GM10248 (cell line): ENCODE measurements at regions not wholly inside any gene's neighbourhood (a gene's known extent, or its start where the extent isn't known, plus 50 kb on each side); places are given as distances from the start of the nearest gene placed in this dataset.

Experiments used
- CTCF ChIA-PET: fragments of 300-600 bp; sonication (Branson Sonifier 250); formaldehyde crosslinking; extraction: SDS; loops from one replicate; lab custom pipeline; 2021; ENCODE audit warnings: antibody characterized with exemption; lab: Yijun Ruan, JAX
- POLR2A ChIA-PET: fragments of 350-650 bp; sonication (Branson Sonifier 250); formaldehyde crosslinking; extraction: SDS; loops from one replicate; lab custom pipeline; 2020; ENCODE audit warnings: antibody characterized with exemption; lab: Yijun Ruan, JAX
- DNase-seq: peaks from one replicate; pipeline ENCODE4 v3.0.0; 2012; ENCODE audit errors: extremely low spot score
- TF ChIP-seq, protein P1 (sequence below): IDR thresholded peaks from 2 replicates; pipeline ENCODE4 v1.5.1; 2012; ENCODE audit warnings: mild to moderate bottlenecking, low read depth; ENCODE audit errors: extremely low read depth, missing control alignments, control extremely low read depth

DNA sequence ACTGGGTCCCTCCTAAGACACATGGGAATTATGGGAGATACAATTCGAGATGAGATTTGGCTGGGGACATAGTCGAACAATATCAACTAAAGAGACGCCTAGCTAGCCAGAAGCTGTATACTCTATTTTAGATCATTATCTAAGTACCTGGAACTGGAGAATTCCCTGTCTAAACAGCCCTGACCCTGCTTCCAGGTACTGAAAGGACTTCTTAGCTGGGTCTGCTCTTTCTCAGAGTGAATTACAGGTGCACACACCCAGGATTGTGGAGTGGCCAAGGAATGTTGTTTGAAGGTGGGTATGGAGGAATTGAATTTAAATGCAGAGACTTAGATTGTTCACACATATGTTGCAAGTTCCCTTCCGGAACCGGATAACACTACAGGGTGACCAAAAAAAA lies 733.0 kb downstream of the RPS29 start:
- TF ChIP-seq, protein P1, sequence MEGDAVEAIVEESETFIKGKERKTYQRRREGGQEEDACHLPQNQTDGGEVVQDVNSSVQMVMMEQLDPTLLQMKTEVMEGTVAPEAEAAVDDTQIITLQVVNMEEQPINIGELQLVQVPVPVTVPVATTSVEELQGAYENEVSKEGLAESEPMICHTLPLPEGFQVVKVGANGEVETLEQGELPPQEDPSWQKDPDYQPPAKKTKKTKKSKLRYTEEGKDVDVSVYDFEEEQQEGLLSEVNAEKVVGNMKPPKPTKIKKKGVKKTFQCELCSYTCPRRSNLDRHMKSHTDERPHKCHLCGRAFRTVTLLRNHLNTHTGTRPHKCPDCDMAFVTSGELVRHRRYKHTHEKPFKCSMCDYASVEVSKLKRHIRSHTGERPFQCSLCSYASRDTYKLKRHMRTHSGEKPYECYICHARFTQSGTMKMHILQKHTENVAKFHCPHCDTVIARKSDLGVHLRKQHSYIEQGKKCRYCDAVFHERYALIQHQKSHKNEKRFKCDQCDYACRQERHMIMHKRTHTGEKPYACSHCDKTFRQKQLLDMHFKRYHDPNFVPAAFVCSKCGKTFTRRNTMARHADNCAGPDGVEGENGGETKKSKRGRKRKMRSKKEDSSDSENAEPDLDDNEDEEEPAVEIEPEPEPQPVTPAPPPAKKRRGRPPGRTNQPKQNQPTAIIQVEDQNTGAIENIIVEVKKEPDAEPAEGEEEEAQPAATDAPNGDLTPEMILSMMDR, result no peak
- DNase-seq, result no peak
- CTCF ChIA-PET, result no interaction called here
- POLR2A ChIA-PET, result no interaction called here

DNA sequence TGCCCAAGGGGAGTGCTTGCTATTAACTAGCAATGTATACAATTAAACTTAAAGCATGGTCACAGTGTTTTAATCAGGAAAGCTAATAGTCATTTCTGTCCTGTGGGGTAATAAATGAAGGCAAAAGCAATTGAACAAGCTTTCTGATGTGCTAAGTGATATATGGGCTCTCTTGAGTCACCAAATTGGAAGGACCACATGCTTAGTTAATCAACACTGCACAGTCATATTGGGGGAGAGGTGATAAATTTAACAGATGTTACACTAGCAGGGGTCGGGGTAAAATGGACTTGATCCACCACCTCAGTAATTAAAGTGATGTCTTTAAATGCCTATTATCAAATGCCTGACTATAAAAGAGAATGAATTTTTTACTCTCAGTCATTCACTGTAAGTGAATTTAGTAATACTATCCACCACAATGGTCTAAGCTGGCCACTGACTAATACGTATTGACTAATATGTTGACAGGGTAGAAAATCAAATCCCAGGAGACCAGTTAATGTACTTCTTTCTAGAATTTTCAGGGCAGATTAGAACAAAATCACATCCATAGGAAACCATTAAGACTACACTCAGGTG lies 736.3 kb downstream of the RPS29 start:
- CTCF ChIA-PET, result interaction anchor here (1.3 kb wide), 1 partner anchor 10 kb away, joined by 3 read pairs; no protein-coding TSS in a partner anchor
- TF ChIP-seq, protein P1, result no peak
- DNase-seq, result no peak
- POLR2A ChIA-PET, result no interaction called here

DNA sequence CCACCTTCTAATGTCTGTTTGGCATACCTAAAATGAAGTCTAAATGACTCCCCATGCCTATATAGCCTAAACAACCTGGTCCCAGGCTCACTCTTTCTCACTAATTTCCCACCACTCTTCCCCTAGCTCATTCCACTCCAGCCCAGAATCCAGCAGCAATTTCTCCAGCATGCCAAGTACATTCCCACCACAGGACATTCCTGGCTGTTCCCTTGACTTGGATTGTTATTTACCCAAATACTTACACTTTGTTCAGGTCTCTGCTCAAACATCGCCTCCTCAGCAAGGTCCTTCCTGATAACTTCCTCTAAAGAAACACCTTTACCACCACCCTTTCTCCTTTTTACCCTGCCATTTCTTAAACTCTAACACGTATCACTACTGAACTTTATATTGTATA lies 743.4 kb downstream of the RPS29 start:
- ChIA-PET POLR2A (no interaction called here), CTCF (no interaction called here)
- TF ChIP-seq, protein P1, result no peak
- DNase-seq, result no peak

DNA sequence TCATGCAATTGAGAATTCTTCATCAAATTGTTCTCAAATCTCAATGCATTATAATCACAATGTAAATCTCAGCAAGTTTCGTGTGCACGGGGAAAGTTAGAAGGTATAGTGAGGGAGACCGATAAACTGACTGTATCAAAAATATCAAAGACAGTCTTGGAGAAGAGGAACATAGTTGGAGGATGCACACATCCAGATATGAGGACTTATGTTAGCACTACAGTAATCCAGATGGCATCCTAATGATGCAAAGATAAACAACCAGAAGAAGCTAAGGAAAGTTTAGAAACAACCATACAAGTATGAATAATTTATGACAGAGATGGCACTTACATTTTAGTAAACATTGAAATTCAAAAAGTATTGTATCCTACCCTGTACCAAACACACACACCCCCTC lies 760.1 kb downstream of the RPS29 start:
- POLR2A ChIA-PET, result no interaction called here
- CTCF ChIA-PET, result no interaction called here
- DNase-seq, result no peak
- TF ChIP-seq, protein P1, result no peak

DNA sequence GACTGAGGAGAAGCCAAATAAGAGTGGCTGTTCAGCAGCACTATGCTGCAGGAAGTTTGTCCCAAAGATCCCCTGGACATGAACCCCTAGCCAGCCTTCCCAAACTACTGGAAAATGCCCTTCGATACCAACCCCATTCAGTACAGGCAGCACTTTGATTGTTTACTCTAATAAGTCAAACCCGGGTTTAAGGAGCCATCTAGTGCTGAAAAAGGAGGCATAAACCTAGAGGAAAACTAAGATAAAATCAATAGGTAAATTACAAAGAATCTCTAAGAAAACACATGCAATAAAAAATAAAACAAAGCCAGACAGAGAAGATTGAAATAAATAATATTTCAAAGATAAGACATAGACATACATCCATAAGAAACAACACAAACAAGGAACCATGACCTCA lies 771.6 kb downstream of the RPS29 start:
- POLR2A ChIA-PET, result no interaction called here
- TF ChIP-seq, protein P1, result no peak
- CTCF ChIA-PET, result no interaction called here
- no peak for DNase-seq

DNA sequence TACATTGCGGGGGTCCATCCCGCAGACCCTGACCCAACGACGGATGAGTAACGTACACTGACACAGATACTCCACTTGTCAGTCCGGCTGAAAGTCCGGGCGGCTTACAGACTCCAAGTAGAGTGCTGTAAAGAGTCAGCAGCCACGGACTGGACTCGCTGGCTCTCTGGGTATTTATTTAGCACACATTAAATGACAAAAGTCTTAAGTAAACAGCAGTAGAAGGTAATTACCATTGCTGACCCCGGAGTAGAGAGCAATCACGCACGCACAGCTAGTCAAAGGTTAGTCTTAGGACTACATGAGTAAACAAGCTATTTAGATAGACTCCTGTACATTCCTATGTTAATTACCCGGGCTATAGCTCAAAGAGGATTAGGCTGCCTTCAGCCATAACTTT lies 780.9 kb downstream of the RPS29 start:
- ChIA-PET CTCF (no interaction called here), POLR2A (no interaction called here)
- TF ChIP-seq, protein P1, result no peak
- DNase-seq, result no peak
